T1000 (cell line): ENCODE measurements at regions not wholly inside any gene's neighbourhood (a gene's known extent, or its start where the extent isn't known, plus 50 kb on each side); places are given as distances from the start of the nearest gene placed in this dataset.
"Not testable (repeated sequence)": the region's sequence is repeated elsewhere in the genome, so short reads cannot be mapped to it uniquely, and the experiment has no call there.

Experiments
- DNase-seq: peaks from one replicate; lab custom pipeline; 2025; ENCODE audit warnings: mixed read lengths; lab: John Stamatoyannopoulos, UW

DNA sequence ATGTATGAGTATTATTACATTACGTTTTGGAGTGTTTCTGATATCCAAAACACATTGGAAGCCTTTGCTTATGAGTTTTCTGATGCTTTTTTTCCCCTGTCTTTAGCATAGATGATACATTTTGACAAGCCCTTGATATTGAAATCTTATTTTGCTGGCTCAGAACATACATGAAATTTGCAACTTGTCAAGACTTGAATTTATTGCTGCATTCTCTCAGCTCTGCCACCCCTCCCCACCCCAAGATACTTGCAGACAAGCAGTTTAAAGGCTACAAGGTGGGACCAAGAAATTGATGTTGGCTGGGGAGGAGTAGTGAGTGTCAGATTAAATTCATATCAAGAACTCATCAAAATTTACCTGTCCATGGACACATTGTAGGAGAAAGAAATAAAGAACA is 160.2 kb downstream of the GJA1 start:
- no peak for DNase-seq

DNA sequence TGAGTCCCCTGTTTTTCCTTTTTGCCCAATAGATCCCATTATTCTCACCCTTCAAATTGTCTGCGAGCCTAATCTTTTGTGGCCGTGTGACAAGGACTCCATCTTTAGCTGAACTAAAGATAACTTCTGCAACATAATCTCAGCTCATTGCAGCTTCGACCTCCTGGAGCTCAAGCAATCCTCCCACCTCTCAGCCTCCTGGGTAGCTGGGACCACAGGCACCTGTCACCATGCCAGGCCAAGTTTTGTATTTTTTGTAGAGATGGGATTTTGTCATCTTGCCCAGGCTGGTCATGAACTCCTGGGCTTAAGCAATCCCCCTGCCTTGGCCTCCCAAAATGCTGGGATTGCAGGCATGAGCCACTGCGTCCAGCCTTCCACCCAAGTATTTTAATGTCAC is 161.0 kb downstream of the GJA1 start:
- no peak for DNase-seq

DNA sequence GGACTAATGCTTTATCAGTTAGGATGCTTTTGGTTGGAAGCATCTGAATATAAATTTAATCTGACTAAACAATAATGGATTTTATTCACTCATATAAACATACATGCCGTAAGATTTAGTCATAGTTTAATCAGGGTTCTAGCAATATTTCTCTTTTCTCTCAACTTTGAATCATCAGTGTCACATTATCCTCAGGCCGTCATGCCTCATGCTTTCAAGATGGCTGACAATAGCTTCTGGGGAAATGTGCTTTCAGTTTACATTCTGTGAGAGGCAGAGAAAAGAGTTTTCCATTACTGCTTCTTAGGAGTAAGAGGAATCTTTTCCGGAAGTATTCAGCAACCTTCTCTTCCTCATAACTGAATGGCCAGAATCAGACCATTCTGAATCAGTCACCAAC is 162.2 kb downstream of the GJA1 start:
- no peak for DNase-seq

DNA sequence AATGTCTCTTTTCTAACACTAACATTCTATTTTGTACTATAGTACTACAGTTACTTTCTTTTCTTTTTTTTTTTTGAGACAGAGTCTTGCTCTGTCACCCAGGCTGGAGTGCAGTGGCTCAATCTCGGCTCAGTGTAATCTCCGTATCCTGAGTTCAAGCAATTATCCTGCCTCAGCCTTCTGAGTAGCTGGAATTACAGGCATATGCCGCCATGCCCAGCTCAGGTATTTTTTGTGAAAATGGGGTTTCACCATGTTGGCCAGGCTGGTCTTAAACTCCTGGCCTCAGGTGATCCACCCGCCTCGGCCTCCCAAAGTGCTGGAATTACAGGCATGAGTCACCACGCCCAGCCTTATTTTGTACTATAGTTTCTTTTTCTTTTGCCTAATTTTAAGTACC is 163.9 kb downstream of the GJA1 start:
- not testable (repeated sequence) for DNase-seq

DNA sequence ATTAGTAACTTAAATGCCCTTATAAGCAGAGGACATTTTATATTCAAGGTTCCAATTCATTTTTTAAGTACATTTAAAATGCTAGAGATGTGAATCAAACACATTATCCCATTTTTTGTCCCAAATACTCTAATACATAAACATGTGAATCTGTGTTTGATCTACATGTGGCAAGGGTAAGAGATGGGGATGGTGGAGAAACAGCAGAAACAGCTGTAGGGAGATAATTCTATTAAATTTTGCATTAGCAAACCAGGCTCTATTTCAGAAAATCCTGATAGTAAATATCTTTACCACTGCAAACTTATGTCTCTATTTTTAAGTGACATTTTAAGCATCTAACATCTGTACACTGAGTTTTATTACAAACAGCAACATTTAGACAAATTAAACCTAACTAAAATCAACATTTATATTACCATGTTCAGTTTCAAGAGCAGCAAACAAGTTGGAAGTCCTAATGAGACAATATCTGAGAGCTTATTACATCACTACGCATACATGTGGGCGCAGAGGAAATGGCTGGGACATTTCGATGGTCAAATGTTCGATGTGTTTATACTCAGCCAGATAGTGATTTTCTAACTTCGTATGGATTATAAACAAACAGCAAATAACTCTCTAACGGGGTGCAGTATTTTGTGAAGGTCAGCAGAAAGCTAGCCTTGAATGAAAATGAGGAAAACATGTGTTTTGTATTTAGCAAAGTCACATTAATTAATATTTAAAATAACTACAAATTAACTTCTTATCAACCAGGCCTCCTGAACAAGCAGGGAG is 165.1 kb downstream of the GJA1 start:
- DNase-seq, result no peak

DNA sequence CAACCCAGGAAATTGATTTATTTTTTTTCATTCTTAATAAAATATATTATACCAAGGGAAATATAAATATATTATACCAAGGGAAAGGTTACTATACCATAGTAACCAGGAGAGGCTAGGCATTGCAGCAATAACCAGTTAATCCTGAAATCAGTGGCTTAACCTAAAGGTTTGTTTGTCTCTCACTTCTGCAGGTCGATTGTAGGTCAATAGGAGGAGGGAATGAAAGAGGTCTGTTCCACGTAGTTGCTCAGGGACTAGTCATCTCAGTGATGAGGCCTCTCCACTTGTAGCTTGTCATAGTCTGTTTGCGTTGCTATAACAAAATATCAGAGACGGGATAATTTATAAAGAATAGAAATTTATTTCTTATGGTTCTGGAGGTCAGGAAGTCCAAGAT is 168.0 kb downstream of the GJA1 start:
- no peak for DNase-seq

DNA sequence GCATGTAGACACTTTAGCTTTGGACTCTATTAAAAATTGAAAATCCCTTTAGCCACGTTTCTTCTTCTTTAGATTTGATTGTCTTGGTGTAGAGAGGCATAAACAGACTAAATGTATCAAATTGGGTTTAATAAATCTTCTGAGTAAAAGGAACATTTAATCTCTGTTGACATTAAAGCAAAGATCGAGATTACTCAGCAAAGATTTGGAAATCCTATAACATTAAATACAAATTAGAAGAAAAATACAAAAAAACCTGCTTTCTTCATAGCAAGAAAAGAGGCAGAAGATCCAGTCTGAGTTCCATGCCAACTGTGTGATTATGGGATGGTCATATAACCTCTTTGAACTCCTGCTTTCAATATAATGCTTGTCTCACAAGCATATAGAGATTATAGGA is 172.3 kb downstream of the GJA1 start:
- no peak for DNase-seq

DNA sequence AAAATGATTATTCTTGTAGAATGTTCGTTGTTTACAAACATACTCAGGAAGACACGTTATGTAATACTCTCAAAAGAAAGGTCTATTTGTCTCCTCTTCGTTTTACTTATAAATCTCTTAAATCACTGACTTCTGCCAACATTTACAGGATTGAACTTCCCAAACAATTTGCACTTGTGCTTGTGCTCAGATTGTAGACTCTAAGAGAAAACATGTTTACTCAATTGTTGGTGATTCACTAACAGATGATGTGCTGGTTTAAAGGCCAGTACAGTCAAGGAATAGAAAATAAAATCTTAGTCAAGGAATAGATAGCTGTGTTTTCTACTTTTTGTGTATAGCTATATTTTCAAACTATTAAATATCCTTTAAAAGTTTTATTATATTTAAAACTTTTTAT is 172.8 kb downstream of the GJA1 start:
- no peak for DNase-seq

DNA sequence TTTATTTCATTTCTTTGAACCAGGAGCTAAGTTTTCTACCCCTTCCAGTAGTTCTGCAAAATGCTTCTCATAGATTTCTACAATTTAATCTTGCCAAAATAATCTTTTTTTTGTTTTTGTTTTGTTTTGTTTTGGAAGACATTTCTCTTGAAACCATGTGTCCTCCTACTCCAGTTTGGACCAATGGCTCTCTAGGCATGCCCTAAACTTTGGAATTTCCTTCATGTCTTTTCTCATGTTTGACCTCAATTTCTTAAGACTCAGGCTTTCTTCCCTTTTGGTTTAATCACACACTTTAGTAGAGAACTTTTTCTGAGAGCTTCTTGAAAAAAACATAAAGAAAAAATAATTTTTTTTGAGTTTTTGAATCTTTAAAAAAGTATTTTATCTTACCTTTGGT is 173.8 kb downstream of the GJA1 start:
- DNase-seq, result no peak

DNA sequence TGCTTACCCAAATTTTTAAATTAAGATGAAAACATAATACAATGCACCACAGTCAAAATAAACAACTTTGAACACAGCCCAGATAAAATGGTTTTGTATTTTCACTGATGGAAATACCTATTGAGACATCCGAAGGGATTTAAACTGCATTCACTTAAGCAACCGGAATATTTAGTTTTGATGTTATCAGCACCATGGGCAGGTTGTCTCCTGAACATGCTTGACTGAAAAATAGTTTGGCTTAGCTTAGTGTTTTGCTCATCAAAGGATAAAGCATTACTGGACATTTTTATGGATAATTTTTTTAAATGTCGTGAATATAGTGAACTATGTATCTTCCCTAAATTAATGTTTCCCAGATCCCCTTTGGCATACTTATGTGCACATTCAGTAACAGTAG is 177.5 kb downstream of the GJA1 start:
- DNase-seq, result no peak

DNA sequence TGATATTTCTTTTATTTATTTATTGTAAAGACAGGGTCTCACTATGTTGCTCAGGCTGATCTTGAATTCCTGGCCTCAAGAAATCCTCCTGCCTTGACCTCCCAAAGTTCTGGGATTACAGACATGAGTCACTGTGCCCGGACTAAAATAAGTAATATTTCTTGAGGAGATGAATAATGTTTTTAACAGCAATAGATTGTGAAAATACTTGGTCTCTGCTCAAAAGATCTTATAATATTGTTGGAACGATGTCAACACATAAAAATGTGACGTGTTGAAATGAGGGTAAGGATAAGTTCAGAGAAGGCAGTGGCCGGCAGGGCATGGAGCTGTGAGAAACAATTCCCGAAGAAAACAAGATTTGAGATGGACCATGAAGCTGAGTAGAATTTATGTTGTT is 178.7 kb downstream of the GJA1 start:
- no peak for DNase-seq

DNA sequence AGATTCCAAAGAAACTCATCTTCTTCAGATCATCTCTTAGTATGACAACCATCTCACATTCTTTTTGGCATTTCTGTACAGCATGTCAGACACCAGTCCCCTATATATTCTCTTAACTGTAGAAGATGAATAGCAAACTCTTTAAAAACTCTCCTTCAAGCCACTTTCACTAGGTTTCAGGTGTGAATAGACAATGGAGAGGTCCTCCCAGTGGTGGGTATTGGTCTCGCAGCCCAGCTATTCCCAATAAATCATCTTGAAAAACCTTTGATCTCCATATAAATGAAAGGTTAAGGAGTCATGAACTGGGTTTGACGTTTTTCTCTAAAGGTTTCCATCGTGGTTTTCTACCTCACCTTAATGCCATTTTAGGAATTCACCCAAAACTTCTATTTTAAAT is 180.0 kb downstream of the GJA1 start:
- DNase-seq, result no peak

DNA sequence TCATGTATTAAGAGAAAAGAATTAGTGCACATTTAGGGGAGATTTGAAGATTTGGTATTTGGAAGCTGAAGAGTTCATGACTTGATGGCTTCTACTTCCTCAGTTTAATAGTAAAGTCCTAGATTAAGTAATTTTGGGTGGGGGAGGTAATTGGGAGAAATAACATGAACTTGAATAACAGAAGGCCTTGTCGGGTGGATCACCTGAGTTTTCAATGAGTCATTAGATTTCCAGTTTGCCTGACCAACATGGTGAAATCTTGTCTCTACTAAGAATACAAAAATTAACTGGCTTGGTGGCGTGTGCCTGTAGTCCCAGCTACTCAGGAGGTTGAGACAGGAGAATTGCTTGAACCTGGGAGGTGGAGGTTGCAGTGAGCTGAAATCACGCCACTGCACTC is 181.0 kb downstream of the GJA1 start:
- DNase-seq, result no peak

DNA sequence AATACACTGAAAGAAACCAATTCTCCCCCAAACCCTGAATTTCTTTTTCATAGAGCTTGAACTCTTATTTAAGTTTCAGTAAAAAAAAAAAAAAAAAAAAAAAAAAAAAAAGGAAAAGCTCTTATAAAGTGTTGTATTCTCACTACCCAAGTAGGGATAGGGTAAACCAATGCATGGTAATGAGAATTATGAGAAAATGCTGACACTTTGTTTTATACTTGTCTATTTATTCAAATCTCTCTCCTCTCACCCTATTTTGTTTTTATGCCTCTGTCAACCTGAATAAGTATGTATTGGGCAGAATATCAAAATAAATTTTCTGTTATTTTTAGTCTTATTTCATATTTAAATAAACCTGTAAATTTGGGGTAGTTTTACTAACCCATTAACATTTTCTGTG is 181.9 kb downstream of the GJA1 start:
- no peak for DNase-seq

DNA sequence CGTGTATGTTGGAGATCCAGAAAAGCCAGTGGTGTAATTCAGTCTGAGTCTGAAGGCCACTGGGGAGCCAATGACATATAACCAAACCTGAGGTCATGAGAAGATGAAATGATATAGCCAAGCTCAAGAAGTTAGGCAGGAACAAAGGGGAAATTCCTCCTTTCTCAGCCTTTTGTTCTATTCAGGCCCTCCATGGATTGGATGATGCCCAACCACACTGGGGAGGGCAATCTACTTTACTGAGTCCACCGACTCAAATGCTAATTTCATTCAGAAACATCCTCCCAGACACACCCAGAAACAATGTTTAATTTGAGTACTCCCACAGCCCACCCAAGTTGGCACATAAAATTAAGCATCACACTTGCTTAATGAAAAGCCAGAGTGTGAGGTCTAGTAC is 183.6 kb downstream of the GJA1 start:
- DNase-seq, result no peak

DNA sequence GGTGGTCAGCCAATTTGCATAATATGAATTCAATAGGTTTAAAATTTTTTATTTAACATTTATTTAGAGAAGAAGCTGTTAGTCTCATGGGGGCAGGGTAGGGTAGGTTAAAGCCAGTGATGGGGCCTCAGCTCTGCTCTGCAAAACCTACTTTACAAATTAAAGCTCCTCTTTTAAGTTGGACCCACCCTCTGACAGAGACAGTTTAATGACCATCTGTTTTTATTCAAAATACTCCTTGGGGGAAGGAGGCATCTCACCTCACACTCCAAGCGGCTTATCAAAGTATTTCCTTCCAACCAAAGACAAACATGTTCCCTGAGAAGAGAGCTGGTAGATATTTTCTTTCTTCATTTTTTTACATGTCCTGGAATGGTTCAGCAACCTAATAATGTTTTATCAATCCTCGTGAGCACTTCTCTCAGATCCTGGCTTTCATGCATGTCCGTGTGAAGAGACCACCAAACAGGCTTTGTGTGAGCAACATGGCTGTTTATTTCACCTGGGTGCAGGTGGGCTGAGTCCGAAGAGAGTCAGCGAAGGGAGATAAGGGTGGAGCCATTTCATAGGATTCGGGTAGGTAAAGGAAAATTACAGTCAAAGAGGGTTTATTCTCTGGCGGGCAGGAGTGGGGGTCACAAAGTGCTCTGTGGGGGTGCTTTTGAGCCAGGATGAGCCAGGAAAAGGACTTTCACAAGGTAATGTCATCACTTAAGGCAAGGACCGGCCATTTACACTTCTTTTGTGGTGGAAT is 184.7 kb downstream of the GJA1 start:
- DNase-seq, result no peak

DNA sequence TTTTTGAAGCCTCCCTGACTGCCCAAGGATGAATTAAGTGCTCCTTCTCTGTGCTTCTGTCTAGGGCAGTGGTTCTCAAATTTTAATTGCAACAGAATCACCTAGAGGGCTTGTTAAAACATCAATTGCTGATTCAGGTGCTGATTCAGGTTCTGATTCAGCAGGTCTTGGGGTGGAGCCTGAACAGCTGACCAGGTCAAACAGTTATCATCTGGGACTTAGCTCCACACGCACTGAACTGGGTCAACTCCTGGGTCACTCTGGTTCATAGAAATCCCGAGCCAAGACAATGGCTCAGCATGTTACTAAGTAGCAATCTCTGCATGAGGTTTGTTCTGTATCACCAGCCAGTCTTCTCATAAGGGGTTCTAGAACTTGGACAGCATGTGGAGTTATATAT is 192.3 kb downstream of the GJA1 start:
- DNase-seq, result no peak

DNA sequence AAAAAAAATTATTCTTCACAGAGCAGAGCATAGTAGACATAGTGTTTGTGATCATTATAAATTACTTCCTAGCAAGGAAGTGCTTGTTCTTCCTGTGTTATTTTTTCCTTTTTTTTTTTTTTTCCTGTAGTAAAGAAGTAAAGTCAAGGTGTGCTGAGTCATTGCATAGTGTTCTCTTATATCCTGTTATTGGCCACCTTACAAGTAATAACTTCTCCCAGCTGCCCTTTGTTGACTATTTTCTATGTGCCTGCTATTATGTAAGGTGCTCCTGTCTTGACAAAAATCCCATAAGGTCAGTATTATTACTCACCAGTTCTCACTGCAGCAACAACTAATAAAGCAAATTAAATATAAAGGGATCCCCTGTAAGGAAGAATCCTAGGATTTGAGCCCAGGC is 195.3 kb downstream of the GJA1 start:
- DNase-seq, result no peak

DNA sequence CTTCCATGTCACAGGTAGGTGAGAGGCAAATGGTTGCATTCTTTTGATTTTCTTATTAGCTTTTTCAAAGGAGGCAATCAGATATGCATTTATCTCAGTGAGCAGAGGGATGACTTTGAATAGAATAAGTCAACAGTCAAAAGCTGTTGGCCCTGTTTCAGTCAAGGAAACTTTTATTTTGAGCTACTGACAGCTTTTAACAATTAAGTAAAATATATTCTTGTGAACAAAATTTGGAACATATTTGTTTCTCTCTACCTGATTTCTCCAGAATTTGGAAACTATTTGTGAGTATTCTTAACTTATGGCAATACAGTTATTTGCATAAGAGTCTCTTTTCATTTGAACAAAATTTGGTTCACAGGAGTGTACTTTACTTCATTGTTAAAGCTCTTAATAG is 196.3 kb downstream of the GJA1 start:
- not testable (repeated sequence) for DNase-seq

DNA sequence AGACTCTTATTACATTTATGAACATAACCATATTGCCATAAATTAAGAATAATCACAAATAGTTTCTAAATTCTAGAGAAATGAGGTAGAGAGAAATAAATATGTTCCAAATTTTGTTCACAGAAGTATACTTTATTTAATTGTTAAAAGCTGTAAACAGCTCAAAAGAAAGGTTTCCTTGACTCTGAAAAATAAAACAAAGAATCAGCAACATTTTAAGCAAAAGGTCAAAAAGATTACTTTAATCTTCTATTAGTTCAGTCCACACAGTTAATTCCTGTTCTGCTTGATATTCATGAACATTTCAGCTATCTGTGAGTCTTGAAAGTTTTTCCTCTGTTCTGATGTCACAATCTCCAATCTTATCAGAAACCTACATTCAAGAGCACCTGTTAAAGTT is 197.9 kb downstream of the GJA1 start:
- DNase-seq, result no peak

DNA sequence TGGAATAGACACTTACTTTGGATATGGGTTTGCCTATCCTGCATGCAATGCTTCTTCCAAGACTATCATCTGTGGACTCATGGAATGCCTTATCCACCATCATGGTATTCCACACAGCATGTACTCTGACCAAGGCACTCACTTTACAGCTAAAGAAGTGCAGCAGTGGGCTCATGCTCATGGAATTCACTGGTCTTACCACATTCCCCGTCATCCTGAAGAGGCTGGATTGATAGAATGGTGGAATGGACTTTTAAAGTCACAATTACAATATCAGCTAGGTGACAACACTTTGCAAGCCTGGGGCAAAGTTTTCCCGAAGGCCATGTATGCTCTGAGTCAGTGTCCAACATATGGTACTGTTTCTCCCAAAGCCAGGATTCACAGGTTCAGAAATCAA is 199.1 kb downstream of the GJA1 start:
- DNase-seq, result not testable (repeated sequence)

DNA sequence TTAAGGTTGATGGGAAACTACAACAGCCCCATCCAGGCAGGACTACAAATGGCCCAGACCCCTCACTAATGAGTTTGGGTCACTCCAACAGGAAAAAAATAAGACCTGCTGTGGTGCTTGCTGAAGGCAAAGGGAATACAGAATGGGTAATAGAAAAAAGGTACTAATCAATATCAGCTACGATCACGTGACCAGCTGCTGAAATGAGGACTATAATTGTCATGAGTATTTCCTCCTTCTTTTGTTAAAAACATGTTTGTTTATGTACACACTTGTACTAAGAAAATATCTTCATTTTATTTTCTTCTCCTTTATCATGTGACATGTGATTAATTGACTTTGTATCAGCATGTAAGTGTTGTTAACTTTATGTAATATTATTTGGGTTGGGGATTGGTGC is 199.9 kb downstream of the GJA1 start:
- DNase-seq, result no peak

DNA sequence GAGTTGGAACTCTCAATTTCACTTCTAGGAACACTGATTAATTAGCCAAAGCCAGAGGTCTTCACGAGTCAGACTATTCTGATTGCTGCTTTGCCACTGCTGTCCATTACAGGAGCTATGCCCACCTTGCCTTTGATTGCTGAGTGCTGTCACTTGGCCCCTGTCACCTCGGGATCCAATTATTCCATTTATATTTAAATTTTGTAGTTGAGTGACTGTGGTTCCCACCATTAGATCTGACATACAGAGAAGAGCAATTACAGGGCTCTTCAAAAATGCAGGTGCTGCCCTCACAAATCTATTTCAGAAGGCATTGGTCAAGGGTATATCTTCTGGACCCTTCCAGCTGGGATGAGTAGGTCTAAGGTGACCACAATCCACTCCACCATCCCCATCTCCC is 200.8 kb downstream of the GJA1 start:
- DNase-seq, result not testable (repeated sequence)

DNA sequence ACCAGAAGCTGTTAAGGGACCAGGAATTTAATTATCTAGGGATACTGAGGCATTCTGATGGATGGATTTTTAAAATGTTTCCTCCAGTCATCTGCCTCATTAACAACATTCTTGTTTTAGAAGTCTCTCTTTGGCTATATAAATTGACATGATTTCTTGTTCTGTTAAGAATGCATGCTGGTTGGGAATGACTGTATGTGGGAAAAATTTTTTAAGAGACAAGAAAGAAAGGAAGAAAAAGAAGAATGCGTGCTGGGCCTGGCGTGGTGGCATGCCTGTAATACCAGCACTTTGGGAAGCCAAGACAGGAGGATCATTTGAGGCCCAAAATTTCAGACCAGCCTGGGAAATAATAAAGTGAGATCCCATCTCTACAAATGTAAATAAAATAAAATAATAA is 203.6 kb downstream of the GJA1 start:
- DNase-seq, result no peak
